Nucleus accumbens (tissue), 56 donors: ENCODE measurements at regions not wholly inside any gene's neighbourhood (a gene's known extent, or its start where the extent isn't known, plus 50 kb on each side); places are given as distances from the start of the nearest gene placed in this dataset.
A peak's percentile ranks its signal among the peaks of the same experiment; 100 is the strongest.

Experiments used
- DNase-seq, 56 donors: peaks; one replicate each; lab custom pipeline; 2025; lab: John Stamatoyannopoulos, UW

GRCh38 chr16:82363026-82363816 lies 193.2 kb upstream of the MPHOSPH6 start:
- no peak for DNase-seq

DNA sequence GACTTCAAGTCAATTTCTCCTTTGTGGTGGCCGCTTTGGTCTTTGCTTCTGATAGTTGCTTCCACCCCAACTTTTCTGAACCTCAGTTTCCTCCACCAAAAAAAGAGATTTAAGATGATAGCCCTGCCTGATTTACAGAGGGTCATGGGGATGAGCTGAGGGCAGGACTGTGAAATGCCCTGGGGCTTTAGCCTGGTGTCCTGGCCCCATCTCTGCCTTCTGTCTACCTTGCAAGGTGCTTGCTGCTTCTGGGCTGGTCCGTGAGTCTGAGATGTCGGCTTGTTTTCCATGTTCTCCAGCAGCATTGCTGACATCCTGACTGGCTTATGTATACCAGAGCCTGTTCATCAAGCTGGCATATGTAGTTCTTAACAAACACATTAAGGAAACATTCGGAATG lies 191.9 kb upstream of the MPHOSPH6 start:
- DNase-seq, result no peak

DNA sequence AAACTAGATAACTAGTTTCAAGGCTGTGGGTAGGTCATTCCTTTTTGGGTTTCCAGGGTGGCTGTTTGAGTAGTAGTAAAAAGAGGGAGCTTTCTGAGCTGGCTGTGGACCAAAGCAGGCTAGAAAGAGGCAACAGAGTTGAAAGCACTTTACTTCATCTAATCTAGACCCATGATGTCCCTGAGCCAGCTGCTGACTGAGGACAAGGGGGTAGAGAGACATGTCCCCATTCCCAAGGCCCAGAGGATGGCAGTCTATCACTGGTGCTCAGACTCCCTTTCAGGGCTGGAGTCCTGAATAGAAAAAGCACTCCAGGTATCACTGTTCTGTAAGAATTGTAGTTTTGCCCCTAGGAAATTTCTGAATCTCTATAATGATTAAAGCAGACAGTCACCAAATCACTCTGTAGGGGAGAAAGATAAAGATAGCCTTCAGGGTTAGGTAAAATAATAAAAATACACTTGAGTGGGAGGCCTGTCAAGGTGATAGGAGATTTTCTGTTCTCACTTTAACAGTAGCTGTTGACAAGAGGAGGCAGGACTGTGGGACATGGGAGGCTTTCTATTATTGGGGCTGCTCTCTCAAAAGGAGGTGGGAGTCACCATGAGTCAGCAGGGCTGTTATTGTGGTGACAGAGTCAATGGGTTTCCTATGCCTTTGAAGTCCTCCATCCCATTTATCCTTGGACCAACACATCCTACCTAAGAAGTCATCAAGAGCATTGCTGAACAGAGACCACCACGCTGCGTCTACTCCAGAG lies 190.2 kb upstream of the MPHOSPH6 start:
- peak in 22 of 56 donors; percentile 1 to 80 (median 24) for DNase-seq

- no peak for DNase-seq
These were observed 188.7 kb upstream of the MPHOSPH6 start for GRCh38 chr16:82358606-82359221.

DNA sequence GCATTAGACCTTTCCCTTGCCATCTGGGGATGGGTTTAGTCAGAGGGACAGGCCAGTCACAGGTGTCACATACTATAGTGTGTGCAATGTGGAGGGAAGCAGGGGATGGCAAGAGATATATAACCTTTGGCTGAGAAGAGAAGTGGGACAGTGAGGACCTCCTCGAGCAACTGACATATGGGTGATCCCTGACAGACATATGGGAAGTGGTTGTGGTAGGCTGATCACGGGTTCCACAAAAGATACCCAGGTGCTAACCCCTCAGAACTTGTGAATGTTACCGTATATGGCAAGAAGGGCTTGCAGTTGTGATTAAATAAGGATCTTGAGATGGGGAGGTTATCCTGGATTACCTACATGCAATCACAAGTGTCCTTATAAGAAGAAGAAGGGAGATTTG lies 188.1 kb upstream of the MPHOSPH6 start:
- no peak for DNase-seq

- no peak for DNase-seq
These were observed 187.2 kb upstream of the MPHOSPH6 start for GRCh38 chr16:82357237-82357636.

- DNase-seq, result no peak
These were observed 180.5 kb upstream of the MPHOSPH6 start for GRCh38 chr16:82350560-82350959.

- no peak for DNase-seq
These were observed 175.3 kb upstream of the MPHOSPH6 start for GRCh38 chr16:82345318-82345717.

GRCh38 chr16:82344157-82344556 lies 174.1 kb upstream of the MPHOSPH6 start:
- peak in 25 of 56 donors; percentile 1 to 50 (median 11) for DNase-seq

DNA sequence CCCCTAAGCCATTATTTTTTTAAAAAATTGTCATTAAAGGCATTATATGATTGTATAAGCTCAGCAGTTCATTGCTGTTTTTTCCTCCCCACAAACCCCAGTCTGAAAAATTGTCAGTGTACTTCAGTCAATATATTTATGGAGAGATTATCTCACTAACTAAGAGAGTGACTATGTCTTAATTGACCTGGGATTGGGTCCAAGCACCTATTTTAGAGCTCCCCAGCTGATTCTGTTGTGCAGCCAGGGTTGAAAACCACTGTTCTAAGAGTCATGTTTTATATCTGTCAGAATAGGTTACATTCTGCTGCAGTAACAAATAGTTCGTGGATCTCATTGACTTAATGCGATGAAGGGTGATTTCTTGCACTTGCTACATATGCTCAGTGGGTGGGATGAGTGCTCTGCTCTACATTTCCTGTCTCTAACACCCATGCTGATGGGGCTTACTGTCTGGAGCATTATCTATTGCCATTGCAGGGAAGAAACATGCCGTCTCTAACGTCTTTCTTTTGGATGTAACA lies 171.2 kb upstream of the MPHOSPH6 start:
- no peak for DNase-seq

- DNase-seq, result peak in 28 of 56 donors; percentile 2 to 65 (median 28)
These were observed 170.5 kb upstream of the MPHOSPH6 start for GRCh38 chr16:82340531-82340930.

GRCh38 chr16:82337355-82337754 lies 167.3 kb upstream of the MPHOSPH6 start:
- no peak for DNase-seq

GRCh38 chr16:82331974-82332750 lies 162.1 kb upstream of the MPHOSPH6 start:
- DNase-seq, result no peak

- DNase-seq, result no peak
These were observed 161.4 kb upstream of the MPHOSPH6 start for GRCh38 chr16:82331397-82331796.

DNA sequence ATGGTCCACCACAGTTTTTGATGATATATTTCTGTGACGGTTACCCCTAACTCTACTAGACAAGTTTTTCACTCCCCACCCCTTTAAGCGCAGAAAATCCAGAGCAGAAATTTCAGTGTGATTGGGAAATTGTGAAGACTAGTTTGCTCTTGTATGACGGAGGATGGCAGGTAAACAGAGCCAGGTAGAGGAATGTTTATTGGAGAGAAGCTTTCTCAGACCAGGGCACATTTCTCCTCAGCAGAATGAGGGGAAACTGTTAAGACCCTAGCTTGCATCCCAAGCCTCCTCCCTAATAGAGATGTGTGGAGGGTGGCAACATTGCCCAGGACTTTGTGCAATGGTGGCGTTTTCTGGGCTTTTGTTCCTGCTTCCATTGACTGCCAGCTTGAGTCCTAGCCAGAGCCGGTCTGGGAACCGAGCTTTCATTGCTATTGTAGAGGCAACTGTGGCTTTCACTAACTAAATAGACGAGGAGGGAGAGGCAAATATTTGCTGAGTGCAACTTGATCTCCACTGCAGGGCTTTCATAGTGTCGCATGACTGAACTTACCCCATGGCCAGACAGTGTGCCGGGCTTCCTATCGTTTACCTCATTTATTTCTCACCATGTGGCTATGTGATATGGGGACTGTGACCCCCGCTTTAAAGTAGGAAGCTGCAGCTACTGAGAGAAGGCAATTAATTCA lies 159.6 kb upstream of the MPHOSPH6 start:
- DNase-seq, result peak in 22 of 56 donors; percentile 3 to 75 (median 18)

GRCh38 chr16:82328881-82329469 lies 159.0 kb upstream of the MPHOSPH6 start:
- peak in 4 of 56 donors; percentile 1 to 22 (median 5) for DNase-seq

DNA sequence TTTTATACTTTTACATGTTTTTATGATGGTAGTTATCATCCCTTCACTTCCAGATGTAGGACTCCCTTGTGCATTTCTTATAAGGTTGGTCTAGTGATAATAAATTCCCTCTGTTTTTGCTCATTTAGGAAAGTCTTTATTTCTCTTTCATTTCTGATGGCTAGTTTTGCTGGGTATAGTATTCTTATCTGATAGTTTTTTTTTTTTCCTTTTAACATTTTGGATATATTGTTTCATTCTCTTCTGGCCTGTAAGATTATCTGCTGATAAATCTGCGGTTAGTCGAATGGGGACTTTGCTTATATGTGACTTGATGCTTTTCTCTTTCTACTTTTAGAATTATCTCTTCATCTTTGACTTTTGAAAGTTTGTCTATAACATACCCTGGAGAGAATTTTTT lies 153.1 kb upstream of the MPHOSPH6 start:
- no peak for DNase-seq

DNA sequence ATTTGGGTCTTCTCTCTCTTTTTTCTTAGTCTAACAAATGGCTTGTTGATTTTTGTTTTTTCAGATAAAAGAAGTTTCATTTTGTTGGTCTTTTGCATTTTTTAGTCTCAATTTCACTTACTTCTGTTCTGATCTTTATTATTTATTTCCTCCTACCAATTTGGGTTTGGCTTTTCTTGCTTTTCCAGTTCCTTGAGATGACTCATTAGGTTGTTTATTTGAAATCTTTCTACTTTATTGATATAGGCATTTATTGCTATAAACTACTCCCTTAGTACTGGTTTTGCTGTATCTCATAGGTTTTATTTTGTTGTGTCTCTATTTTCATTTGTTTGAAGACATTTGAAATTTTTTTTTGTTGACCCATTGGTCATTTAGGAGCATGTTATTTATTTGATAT lies 152.2 kb upstream of the MPHOSPH6 start:
- no peak for DNase-seq

DNA sequence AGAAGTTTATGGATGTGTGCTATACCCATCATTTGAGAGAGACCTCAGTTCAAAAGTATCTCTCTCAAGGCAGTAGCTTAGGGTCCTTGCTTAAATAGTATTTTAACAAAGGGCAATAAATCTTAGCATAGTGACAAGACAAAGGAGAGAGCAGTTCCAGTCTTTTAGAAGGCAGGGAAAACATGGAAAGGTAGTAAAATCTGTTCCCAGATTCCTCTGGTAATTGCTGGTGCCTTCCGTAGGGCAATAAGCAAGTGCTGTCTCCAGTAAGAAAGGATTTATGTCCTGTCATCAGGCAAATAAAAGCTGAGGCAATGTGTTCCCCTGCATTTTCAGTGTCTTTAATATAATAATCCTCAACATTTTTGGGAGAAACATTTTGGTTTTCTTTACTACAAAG lies 149.0 kb upstream of the MPHOSPH6 start:
- DNase-seq, result no peak
